ENCODE measurements at regions not wholly inside any gene's neighbourhood (a gene's known extent, or its start where the extent isn't known, plus 50 kb on each side); places are given as distances from the start of the nearest gene placed in this dataset.

- 21 to 27% (median 24%) methylated on average over 1 of the region's 1 CpG for WGBS, 3 donors
- H3K36me3 ChIP-seq (ENCODE audit: control insufficient read depth in 3 of 3, insufficient read depth in 2 of 3, low read depth in 1 of 3, low read length in 3 of 3) = no peaks in the 10 kb centered on the region
- no peak for FAIRE-seq
- DNase-seq = no peak
- no peak overlapping the region for H3K27ac ChIP-seq (ENCODE audit: low read depth in 1 of 3, low read length in 2 of 3)
- H3K9me3 ChIP-seq (ENCODE audit: control insufficient read depth in 2 of 2, insufficient read depth in 1 of 2, low read depth in 1 of 2, low read length in 1 of 2) = no peaks in the 10 kb centered on the region
- no peak overlapping the region for H3K4me3 ChIP-seq (ENCODE audit: low read depth in 1 of 3, low read length in 3 of 3)
- no peaks in the 10 kb centered on the region for H3K27me3 ChIP-seq (ENCODE audit: control insufficient read depth in 3 of 3, insufficient read depth in 3 of 3, low read length in 3 of 3)
- H3K4me1 ChIP-seq (ENCODE audit: control insufficient read depth in 3 of 3, insufficient read depth in 2 of 3, low read depth in 1 of 3, low read length in 2 of 3) = peaks cover 0 to 9% (median 0%) of the 10 kb centered on the region in 3 donors
These were observed 76.0 kb upstream of the CTTNBP2 start for GRCh38 chr7:117949232-117949631.

GRCh38 chr7:117950601-117951260, 77.5 kb upstream of the CTTNBP2 start:
- DNase-seq (peak; percentile 65 to 75), FAIRE-seq (no peak)
- H3K4me1 ChIP-seq (ENCODE audit: control insufficient read depth in 3 of 3, insufficient read depth in 2 of 3, low read depth in 1 of 3, low read length in 2 of 3) = peaks cover 0 to 9% (median 0%) of the 10 kb centered on the region in 3 donors
- no peaks in the 10 kb centered on the region for H3K27me3 ChIP-seq (ENCODE audit: control insufficient read depth in 3 of 3, insufficient read depth in 3 of 3, low read length in 3 of 3)
- WGBS, 3 donors = 18 to 60% (median 26%) methylated on average over 6 of the region's 6 CpGs
- no peak overlapping the region for H3K4me3 ChIP-seq (ENCODE audit: low read depth in 1 of 3, low read length in 3 of 3)
- H3K36me3 ChIP-seq (ENCODE audit: control insufficient read depth in 3 of 3, insufficient read depth in 2 of 3, low read depth in 1 of 3, low read length in 3 of 3) = no peaks in the 10 kb centered on the region
- H3K9me3 ChIP-seq (ENCODE audit: control insufficient read depth in 2 of 2, insufficient read depth in 1 of 2, low read depth in 1 of 2, low read length in 1 of 2) = no peaks in the 10 kb centered on the region
- peak overlapping the region in 1 of 3 donors; percentile 12 for H3K27ac ChIP-seq (ENCODE audit: low read depth in 1 of 3, low read length in 2 of 3)

GRCh38 chr7:117951285-117951684, 78.0 kb upstream of the CTTNBP2 start:
- no peak for DNase-seq
- no peak overlapping the region for H3K4me3 ChIP-seq (ENCODE audit: low read depth in 1 of 3, low read length in 3 of 3)
- no peaks in the 10 kb centered on the region for H3K36me3 ChIP-seq (ENCODE audit: control insufficient read depth in 3 of 3, insufficient read depth in 2 of 3, low read depth in 1 of 3, low read length in 3 of 3)
- H3K4me1 ChIP-seq (ENCODE audit: control insufficient read depth in 3 of 3, insufficient read depth in 2 of 3, low read depth in 1 of 3, low read length in 2 of 3) = peaks cover 0 to 9% (median 0%) of the 10 kb centered on the region in 3 donors
- no peak for FAIRE-seq
- 79 to 90% (median 85%) methylated on average over 5 of the region's 5 CpGs for WGBS, 3 donors
- H3K27ac ChIP-seq (ENCODE audit: low read depth in 1 of 3, low read length in 2 of 3) = no peak overlapping the region
- H3K9me3 ChIP-seq (ENCODE audit: control insufficient read depth in 2 of 2, insufficient read depth in 1 of 2, low read depth in 1 of 2, low read length in 1 of 2) = no peaks in the 10 kb centered on the region
- H3K27me3 ChIP-seq (ENCODE audit: control insufficient read depth in 3 of 3, insufficient read depth in 3 of 3, low read length in 3 of 3) = no peaks in the 10 kb centered on the region

GRCh38 chr7:117951691-117952280, 78.5 kb upstream of the CTTNBP2 start:
- DNase-seq (no peak), FAIRE-seq (no peak)
- Histone ChIP-seq H3K4me3 (ENCODE audit: low read depth in 1 of 3, low read length in 3 of 3) (no peak overlapping the region), H3K27me3 (ENCODE audit: control insufficient read depth in 3 of 3, insufficient read depth in 3 of 3, low read length in 3 of 3) (no peaks in the 10 kb centered on the region), H3K27ac (ENCODE audit: low read depth in 1 of 3, low read length in 2 of 3) (no peak overlapping the region), H3K9me3 (ENCODE audit: control insufficient read depth in 2 of 2, insufficient read depth in 1 of 2, low read depth in 1 of 2, low read length in 1 of 2) (no peaks in the 10 kb centered on the region), H3K4me1 (ENCODE audit: control insufficient read depth in 3 of 3, insufficient read depth in 2 of 3, low read depth in 1 of 3, low read length in 2 of 3) (peaks cover 0 to 9% (median 0%) of the 10 kb centered on the region in 3 donors), H3K36me3 (ENCODE audit: control insufficient read depth in 3 of 3, insufficient read depth in 2 of 3, low read depth in 1 of 3, low read length in 3 of 3) (no peaks in the 10 kb centered on the region)
- 81 to 90% (median 81%) methylated on average over 4 of the region's 4 CpGs for WGBS, 3 donors

DNA sequence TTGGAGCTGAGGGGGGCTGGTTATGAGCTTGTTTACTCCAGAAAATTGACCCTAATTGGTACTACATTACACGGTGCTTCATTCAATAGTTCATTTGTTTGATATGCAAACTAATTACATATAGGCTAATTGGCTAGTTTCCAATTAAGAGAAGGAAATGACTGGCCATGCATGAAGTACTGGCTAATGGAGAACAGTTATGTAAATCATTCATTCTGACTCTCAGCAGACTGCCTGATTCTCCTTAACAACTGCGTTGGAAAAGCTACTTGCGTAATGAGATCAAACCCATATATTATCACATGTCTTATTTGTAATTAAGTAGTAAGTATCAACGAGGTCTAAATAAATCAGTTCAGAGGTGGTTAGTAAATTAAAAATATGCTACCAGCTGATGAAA, 81.8 kb upstream of the CTTNBP2 start:
- 65 to 75% (median 72%) methylated on average over 4 of the region's 4 CpGs for WGBS, 3 donors
- no peaks in the 10 kb centered on the region for H3K27me3 ChIP-seq (ENCODE audit: control insufficient read depth in 3 of 3, insufficient read depth in 3 of 3, low read length in 3 of 3)

DNA sequence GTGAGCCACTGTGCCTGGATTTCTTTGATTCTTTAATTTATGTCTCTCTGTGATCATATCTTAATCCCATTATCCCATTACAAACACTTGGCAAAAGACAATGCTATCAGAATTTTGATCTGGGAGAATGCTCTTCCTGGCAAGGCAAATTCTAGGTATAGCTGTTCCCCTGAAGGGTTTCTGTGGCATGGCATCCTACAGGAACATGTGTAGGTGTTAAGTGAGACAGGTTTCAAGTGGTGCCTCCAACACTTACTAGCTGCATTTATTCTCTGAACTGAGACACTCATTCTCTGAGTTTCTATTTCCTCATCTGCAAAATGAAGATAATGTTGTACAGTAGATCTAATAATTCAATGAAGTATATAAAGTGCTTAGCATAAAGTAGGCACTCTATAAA, 87.1 kb upstream of the CTTNBP2 start:
- DNase-seq (no peak), FAIRE-seq (no peak)
- Histone ChIP-seq H3K4me3 (ENCODE audit: low read depth in 1 of 3, low read length in 3 of 3) (no peak overlapping the region), H3K4me1 (ENCODE audit: control insufficient read depth in 3 of 3, insufficient read depth in 2 of 3, low read depth in 1 of 3, low read length in 2 of 3) (no peaks in the 10 kb centered on the region), H3K36me3 (ENCODE audit: control insufficient read depth in 3 of 3, insufficient read depth in 2 of 3, low read depth in 1 of 3, low read length in 3 of 3) (no peaks in the 10 kb centered on the region), H3K27ac (ENCODE audit: low read depth in 1 of 3, low read length in 2 of 3) (no peak overlapping the region), H3K27me3 (ENCODE audit: control insufficient read depth in 3 of 3, insufficient read depth in 3 of 3, low read length in 3 of 3) (no peaks in the 10 kb centered on the region), H3K9me3 (ENCODE audit: control insufficient read depth in 2 of 2, insufficient read depth in 1 of 2, low read depth in 1 of 2, low read length in 1 of 2) (no peaks in the 10 kb centered on the region)

More for the DNA sequence above, 81.8 kb upstream of the CTTNBP2 start:
- Histone ChIP-seq H3K36me3 (ENCODE audit: control insufficient read depth in 3 of 3, insufficient read depth in 2 of 3, low read depth in 1 of 3, low read length in 3 of 3) (no peaks in the 10 kb centered on the region), H3K9me3 (ENCODE audit: control insufficient read depth in 2 of 2, insufficient read depth in 1 of 2, low read depth in 1 of 2, low read length in 1 of 2) (no peaks in the 10 kb centered on the region), H3K27ac (ENCODE audit: low read depth in 1 of 3, low read length in 2 of 3) (no peak overlapping the region), H3K4me1 (ENCODE audit: control insufficient read depth in 3 of 3, insufficient read depth in 2 of 3, low read depth in 1 of 3, low read length in 2 of 3) (peaks cover 0 to 9% (median 0%) of the 10 kb centered on the region in 3 donors), H3K4me3 (ENCODE audit: low read depth in 1 of 3, low read length in 3 of 3) (no peak overlapping the region)
- DNase-seq = no peak
- FAIRE-seq = no peak

DNA sequence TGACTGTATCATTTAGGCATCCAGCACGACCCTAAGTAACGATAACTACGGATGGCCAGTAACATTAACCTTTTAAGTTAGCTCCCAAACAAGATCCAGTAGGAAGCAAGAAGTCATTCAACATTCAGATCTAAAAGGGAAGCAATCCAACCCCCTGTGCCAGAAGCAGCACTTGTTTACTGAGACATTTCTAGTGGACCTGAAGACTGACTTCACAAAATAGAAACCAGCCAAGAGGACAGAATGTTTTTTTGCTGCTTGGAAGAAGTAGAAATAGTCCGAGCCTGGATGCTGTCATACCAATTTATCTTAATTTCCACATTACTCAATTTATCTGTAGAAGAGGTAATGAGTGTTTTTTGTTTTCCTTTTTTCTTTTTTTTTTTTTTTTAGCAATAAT, 88.0 kb upstream of the CTTNBP2 start:
- H3K4me1 ChIP-seq (ENCODE audit: control insufficient read depth in 3 of 3, insufficient read depth in 2 of 3, low read depth in 1 of 3, low read length in 2 of 3) = no peaks in the 10 kb centered on the region
- no peak overlapping the region for H3K4me3 ChIP-seq (ENCODE audit: low read depth in 1 of 3, low read length in 3 of 3)
- 61 to 79% (median 71%) methylated on average over 4 of the region's 4 CpGs for WGBS, 3 donors
- no peaks in the 10 kb centered on the region for H3K27me3 ChIP-seq (ENCODE audit: control insufficient read depth in 3 of 3, insufficient read depth in 3 of 3, low read length in 3 of 3)
- no peak overlapping the region for H3K27ac ChIP-seq (ENCODE audit: low read depth in 1 of 3, low read length in 2 of 3)
- no peak for FAIRE-seq
- no peaks in the 10 kb centered on the region for H3K36me3 ChIP-seq (ENCODE audit: control insufficient read depth in 3 of 3, insufficient read depth in 2 of 3, low read depth in 1 of 3, low read length in 3 of 3)
- DNase-seq = no peak
- H3K9me3 ChIP-seq (ENCODE audit: control insufficient read depth in 2 of 2, insufficient read depth in 1 of 2, low read depth in 1 of 2, low read length in 1 of 2) = no peaks in the 10 kb centered on the region

GRCh38 chr7:117962366-117962994, 89.2 kb upstream of the CTTNBP2 start:
- Histone ChIP-seq H3K4me3 (ENCODE audit: low read depth in 1 of 3, low read length in 3 of 3) (no peak overlapping the region), H3K36me3 (ENCODE audit: control insufficient read depth in 3 of 3, insufficient read depth in 2 of 3, low read depth in 1 of 3, low read length in 3 of 3) (no peaks in the 10 kb centered on the region), H3K27me3 (ENCODE audit: control insufficient read depth in 3 of 3, insufficient read depth in 3 of 3, low read length in 3 of 3) (no peaks in the 10 kb centered on the region), H3K4me1 (ENCODE audit: control insufficient read depth in 3 of 3, insufficient read depth in 2 of 3, low read depth in 1 of 3, low read length in 2 of 3) (no peaks in the 10 kb centered on the region), H3K27ac (ENCODE audit: low read depth in 1 of 3, low read length in 2 of 3) (no peak overlapping the region), H3K9me3 (ENCODE audit: control insufficient read depth in 2 of 2, insufficient read depth in 1 of 2, low read depth in 1 of 2, low read length in 1 of 2) (no peaks in the 10 kb centered on the region)
- WGBS, 3 donors = 72 to 83% (median 75%) methylated on average over 5 of the region's 5 CpGs
- FAIRE-seq = no peak
- DNase-seq = no peak
